NCI-H187 (cell line): ENCODE measurements at regions not wholly inside any gene's neighbourhood (a gene's known extent, or its start where the extent isn't known, plus 50 kb on each side); places are given as distances from the start of the nearest gene placed in this dataset.
"Not testable (repeated sequence)": the region's sequence is repeated elsewhere in the genome, so short reads cannot be mapped to it uniquely, and the experiment has no call there.

Source experiments
- DNase-seq, 2 experiments: peaks; one replicate each; lab custom pipeline; 2025; lab: John Stamatoyannopoulos, UW

DNA sequence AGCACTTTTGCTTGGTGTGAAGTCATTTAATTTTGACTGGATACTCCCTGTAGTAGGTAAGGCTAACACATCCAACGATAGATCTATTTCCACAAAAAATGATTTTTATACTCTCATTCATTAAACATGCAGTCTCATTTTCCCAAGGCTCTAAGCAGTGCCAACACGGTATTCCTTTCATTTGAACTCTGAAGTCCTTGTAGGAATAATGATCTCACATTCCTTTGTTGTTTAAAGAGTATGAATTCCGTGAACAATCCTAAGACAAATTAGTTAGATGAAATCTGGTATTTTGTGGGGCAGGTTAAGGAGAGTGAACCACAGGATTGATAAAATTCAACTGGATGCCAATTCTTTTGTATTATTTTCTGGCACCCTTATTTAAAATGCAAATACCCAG, 66.6 kb downstream of the LACC1 start:
- no peak for DNase-seq

GRCh38 chr13:43947897-43948458, 68.3 kb downstream of the LACC1 start:
- DNase-seq: no peak

DNA sequence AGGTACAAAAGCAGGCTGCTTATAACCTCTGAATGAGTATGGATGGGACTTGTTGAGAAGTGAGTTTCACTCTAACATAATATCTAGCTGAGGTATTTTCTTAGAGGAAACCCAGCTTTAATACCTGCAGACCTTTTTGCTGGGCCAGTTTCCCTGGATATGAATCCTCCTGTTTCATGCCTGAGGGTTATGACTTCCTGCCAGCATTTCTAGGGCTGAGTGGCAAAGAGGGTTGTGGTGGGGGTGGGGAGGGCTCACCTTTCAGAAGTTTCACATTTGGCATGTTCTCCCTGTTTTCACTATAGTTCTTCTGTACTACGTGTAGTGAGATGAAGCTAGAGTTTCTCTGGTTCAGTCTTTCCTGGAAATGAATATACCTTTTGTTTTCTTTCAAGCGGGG, 73.7 kb downstream of the LACC1 start:
- no peak for DNase-seq

- DNase-seq: not testable (repeated sequence)
Measured at GRCh38 chr13:43956975-43957374, 77.3 kb downstream of the LACC1 start.

GRCh38 chr13:43959291-43959690, 79.6 kb downstream of the LACC1 start:
- DNase-seq: no peak

- DNase-seq: no peak
Measured at GRCh38 chr13:43961909-43962308, 82.2 kb downstream of the LACC1 start.

DNA sequence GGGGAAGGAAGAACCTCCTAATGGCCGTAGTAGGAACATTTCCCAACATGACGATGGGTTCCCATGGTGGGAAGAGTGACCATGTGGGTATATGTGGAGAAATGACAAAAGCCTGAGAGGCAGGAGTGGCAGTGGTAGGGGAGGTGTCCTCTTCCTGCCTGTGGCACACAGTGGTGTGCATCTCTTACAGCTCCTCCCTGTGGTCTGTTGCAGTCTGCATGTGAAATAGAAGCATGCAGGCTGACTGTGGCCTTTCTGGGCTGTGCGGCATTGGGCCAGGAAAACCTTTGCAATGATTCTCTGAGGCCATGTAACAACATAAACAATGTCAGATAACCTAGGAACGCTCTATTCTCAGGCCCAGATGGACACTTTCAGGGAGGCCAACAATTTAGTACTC, 84.0 kb downstream of the LACC1 start:
- DNase-seq: no peak

DNA sequence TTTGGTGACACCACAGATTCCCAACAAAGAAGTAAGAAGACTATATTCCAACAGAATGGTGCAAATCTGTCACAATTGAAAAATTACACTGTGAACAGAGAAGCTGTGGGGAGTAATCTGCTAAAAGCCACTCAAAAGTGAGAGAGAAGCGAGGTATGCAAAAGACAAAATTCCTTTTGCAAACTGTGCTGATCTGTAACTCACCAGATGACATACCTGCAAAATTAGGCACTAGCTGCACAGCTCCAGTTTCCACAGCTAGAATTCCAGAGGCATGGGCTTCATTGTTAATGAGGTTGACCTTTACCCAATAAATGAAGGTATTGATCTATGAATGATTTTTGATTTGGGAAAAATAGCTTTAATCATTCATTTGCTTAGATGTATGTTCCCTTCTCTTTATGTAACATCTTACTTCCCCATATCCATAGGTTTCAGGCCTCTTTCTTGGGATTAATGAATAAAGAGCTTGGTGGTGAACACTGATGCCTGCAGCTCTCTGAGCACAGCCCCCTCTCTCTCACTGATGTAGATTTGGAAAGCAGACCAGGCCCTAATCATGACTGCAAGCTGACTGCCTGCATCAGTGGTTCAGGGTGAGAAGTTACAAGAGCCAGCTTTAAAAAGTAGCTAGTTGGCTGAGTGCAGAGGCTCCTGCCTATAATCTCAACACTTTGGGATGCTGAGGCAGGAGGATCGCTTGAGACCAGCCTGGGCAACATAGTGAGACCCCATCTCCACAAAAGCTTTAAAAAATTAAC, 85.2 kb downstream of the LACC1 start:
- DNase-seq: no peak

- no peak for DNase-seq
Measured at GRCh38 chr13:43965459-43965845, 85.7 kb downstream of the LACC1 start.

DNA sequence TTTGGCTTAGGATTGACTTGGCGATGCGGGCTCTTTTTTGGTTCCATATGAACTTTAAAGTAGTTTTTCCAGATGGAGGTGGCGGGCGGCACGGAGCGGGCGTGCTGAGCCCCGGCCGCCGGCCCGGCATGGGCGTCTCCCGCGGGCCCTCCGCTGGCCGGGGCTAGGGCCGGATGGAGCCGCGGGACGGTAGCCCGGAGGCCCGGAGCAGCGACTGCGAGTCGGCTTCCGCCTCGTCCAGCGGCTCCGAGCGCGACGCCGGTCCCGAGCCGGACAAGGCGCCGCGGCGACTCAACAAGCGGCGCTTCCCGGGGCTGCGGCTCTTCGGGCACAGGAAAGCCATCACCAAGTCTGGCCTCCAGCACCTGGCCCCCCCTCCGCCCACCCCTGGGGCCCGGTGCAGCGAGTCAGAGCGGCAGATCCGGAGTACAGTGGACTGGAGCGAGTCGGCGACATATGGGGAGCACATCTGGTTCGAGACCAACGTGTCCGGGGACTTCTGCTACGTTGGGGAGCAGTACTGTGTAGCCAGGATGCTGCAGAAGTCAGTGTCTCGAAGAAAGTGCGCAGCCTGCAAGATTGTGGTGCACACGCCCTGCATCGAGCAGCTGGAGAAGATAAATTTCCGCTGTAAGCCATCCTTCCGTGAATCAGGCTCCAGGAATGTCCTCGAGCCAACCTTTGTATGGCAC, 88.7 kb downstream of the LACC1 start:
- DNase-seq: not testable (repeated sequence)

- not testable (repeated sequence) for DNase-seq
Measured at GRCh38 chr13:43968943-43969690, 89.4 kb downstream of the LACC1 start.

GRCh38 chr13:43969919-43970318, 90.2 kb downstream of the LACC1 start:
- not testable (repeated sequence) for DNase-seq

GRCh38 chr13:43970520-43971242, 91.0 kb downstream of the LACC1 start:
- not testable (repeated sequence) for DNase-seq

DNA sequence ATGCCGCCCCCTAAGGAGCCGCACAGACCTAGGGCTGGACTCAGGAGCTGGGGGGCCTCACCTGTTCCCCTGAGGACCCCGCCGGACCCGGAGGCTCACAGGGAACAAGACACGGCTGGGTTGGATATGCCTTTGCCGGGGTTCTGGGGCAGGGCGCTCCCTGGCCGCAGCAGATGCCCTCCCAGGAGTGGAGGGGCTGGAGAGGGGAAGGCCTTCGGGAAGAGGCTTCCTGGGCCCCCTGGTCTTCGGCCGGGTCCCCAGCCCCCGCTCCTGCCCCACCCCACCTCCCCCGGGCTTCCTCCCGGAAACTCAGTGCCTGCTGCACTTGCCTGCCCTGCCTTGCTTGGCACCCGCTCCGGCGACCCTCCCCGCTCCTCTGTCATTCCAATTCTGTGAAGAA, 91.6 kb downstream of the LACC1 start:
- not testable (repeated sequence) for DNase-seq

GRCh38 chr13:43977911-43978310, 98.2 kb downstream of the LACC1 start:
- DNase-seq: no peak

DNA sequence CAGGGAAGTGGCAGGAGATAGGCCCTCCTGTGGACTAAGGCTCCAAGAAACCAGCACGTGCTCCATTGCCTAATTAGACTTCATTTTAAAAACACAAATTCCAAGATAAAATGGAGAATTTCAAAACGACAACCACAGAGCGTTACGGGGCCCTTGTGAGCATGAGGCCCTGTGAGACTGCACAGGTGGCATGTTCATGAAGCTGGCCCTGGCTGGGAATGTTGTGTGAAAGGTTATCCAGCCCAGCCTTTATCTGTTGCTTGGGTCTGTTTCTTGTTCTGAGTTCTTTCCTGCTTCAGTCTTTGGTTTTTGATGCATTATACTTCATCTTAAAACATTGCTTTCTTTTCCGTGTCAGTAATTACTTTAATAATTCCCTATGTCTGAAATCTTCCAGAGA, 99.0 kb downstream of the LACC1 start:
- no peak for DNase-seq

DNA sequence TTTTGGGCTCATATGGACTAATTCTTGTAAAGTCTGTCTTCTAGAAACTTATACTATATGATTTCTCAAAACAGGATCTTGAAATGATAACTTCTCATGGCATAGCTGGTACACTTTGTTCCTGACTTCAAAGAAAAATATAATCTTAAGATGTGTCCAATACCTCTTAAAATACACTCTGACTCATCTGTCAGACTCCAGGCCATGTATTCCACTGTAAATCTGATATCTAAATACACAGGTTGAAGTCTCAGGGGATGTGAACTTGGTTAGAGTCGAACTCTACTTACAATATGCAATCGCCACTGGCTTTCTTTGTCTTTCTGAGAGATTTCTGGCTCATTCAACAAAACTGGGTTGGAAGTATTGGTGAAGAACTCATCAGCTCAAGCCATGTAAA, 99.8 kb downstream of the LACC1 start:
- DNase-seq: no peak

DNA sequence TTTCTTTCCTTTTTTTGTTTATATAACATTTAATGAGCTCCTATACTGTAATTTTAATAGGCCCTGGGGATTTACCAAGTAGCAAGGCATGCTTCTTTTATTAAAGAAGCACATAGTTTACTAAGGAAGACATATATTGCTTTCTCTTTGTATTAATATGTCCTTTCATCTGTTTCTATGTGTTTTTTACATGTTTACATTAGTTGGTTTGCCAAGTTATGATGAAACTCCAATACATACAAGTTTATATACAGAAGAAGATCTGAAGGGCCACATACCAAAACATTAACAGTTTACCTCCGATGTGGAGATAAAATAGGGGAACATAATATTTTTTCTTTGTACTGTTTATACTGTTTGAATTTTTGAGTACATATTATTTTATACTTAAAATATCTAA, 100.9 kb downstream of the LACC1 start:
- no peak for DNase-seq

DNA sequence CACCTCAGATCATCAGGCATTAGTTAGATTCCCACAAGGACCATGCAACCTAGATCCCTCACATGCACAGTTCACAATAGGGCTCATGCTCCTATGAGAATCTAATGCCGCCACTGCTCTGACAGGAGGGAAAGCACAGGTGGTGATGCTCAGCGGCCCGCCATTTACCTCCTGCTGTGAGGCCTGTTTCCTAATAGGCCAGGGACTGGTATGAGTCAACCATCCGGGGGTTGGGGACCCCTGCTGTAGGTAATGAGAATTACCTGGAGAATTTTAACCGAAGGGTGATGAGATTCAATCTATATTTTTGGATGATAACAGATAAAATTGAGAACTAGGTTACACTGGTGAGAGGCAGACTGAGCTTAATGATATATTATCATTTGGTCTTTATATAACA, 101.4 kb downstream of the LACC1 start:
- no peak for DNase-seq

- DNase-seq: no peak
Measured at GRCh38 chr13:43981512-43982301, 102.0 kb downstream of the LACC1 start.

GRCh38 chr13:43983373-43983772, 103.7 kb downstream of the LACC1 start:
- DNase-seq: no peak
